ENCODE measurements at regions not wholly inside any gene's neighbourhood (a gene's known extent, or its start where the extent isn't known, plus 50 kb on each side); places are given as distances from the start of the nearest gene placed in this dataset.

- H3K79me2 ChIP-seq (ENCODE audit: control insufficient read depth, insufficient read depth, low read length) = no peaks in the 10 kb centered on the region
- no peak overlapping the region for H3K4me3 ChIP-seq (ENCODE audit: control insufficient read depth in 2 of 3, extremely low read depth in 1 of 3, insufficient read depth in 2 of 3, low read depth in 1 of 3, low read length in 3 of 3)
- dilution Hi-C loops (cut with MboI; ENCODE audit: extremely low pct_ligation_motif_present, low sequenced_read_pairs) = no loop called here
- TF ChIP-seq EZH2 (IDR thresholded peaks at IDR 0.05; ENCODE audit: low read length) (no peak), CTCF (optimal IDR thresholded peaks at IDR 0.05 in 1 of 3, IDR thresholded peaks at IDR 0.05 in 1 of 3, conservative IDR thresholded peaks at IDR 0.05 in 1 of 3; ENCODE audit: extremely low read depth in 1 of 3, insufficient read depth in 2 of 3, low read length in 3 of 3) (no peak)
- DNase-seq (ENCODE audit: low read depth, low spot score) (no peak), FAIRE-seq (no peak)
- no peaks in the 10 kb centered on the region for H3K36me3 ChIP-seq (ENCODE audit: control insufficient read depth in 2 of 2, extremely low read depth in 1 of 2, insufficient read depth in 2 of 2, low read length in 2 of 2)
- no peaks in the 10 kb centered on the region for H4K20me1 ChIP-seq (ENCODE audit: control insufficient read depth, extremely low read depth, insufficient read depth, low read length)
- H3K9me1 ChIP-seq (ENCODE audit: control insufficient read depth, extremely low read depth, insufficient read depth, low read length) = no peaks in the 10 kb centered on the region
- no peak overlapping the region for H3K27ac ChIP-seq (ENCODE audit: control insufficient read depth, insufficient read depth, low read length)
- no peak overlapping the region for H2AFZ ChIP-seq (ENCODE audit: control insufficient read depth, low read length)
- no peak overlapping the region for H3K4me2 ChIP-seq (ENCODE audit: control insufficient read depth, extremely low read depth, insufficient read depth, low read depth, low read length)
- no peaks in the 10 kb centered on the region for H3K9me3 ChIP-seq (ENCODE audit: control insufficient read depth, low read depth, low read length)
- H3K9ac ChIP-seq (ENCODE audit: control insufficient read depth, extremely low read depth, insufficient read depth, low read length) = no peak overlapping the region
- no peaks in the 10 kb centered on the region for H3K27me3 ChIP-seq (ENCODE audit: control insufficient read depth, extremely low read depth, insufficient read depth, low read length)
- no peaks in the 10 kb centered on the region for H3K4me1 ChIP-seq (ENCODE audit: control insufficient read depth, extremely low read depth, insufficient read depth, low read length)
Measured at GRCh38 chr5:167393358-167393757, 898.1 kb upstream of the WWC1 start.

- H3K27me3 ChIP-seq (ENCODE audit: control insufficient read depth, extremely low read depth, insufficient read depth, low read length) = no peaks in the 10 kb centered on the region
- no peak overlapping the region for H3K27ac ChIP-seq (ENCODE audit: control insufficient read depth, insufficient read depth, low read length)
- TF ChIP-seq EZH2 (IDR thresholded peaks at IDR 0.05; ENCODE audit: low read length) = no peak
- TF ChIP-seq CTCF (optimal IDR thresholded peaks at IDR 0.05 in 1 of 3, IDR thresholded peaks at IDR 0.05 in 1 of 3, conservative IDR thresholded peaks at IDR 0.05 in 1 of 3; ENCODE audit: extremely low read depth in 1 of 3, insufficient read depth in 2 of 3, low read length in 3 of 3) = no peak
- no peaks in the 10 kb centered on the region for H3K4me1 ChIP-seq (ENCODE audit: control insufficient read depth, extremely low read depth, insufficient read depth, low read length)
- no peak overlapping the region for H3K9ac ChIP-seq (ENCODE audit: control insufficient read depth, extremely low read depth, insufficient read depth, low read length)
- no peak overlapping the region for H2AFZ ChIP-seq (ENCODE audit: control insufficient read depth, low read length)
- no peak overlapping the region for H3K4me3 ChIP-seq (ENCODE audit: control insufficient read depth in 2 of 3, extremely low read depth in 1 of 3, insufficient read depth in 2 of 3, low read depth in 1 of 3, low read length in 3 of 3)
- H3K4me2 ChIP-seq (ENCODE audit: control insufficient read depth, extremely low read depth, insufficient read depth, low read depth, low read length) = no peak overlapping the region
- H3K9me1 ChIP-seq (ENCODE audit: control insufficient read depth, extremely low read depth, insufficient read depth, low read length) = no peaks in the 10 kb centered on the region
- dilution Hi-C loops (cut with MboI; ENCODE audit: extremely low pct_ligation_motif_present, low sequenced_read_pairs) = no loop called here
- DNase-seq (ENCODE audit: low read depth, low spot score) (no peak), FAIRE-seq (no peak)
- no peaks in the 10 kb centered on the region for H3K36me3 ChIP-seq (ENCODE audit: control insufficient read depth in 2 of 2, extremely low read depth in 1 of 2, insufficient read depth in 2 of 2, low read length in 2 of 2)
- no peaks in the 10 kb centered on the region for H4K20me1 ChIP-seq (ENCODE audit: control insufficient read depth, extremely low read depth, insufficient read depth, low read length)
- H3K9me3 ChIP-seq (ENCODE audit: control insufficient read depth, low read depth, low read length) = no peaks in the 10 kb centered on the region
- no peaks in the 10 kb centered on the region for H3K79me2 ChIP-seq (ENCODE audit: control insufficient read depth, insufficient read depth, low read length)
Measured at GRCh38 chr5:167402671-167403070, 888.8 kb upstream of the WWC1 start.

All from keratinocyte (primary cell).